22Rv1 (cell line): ENCODE measurements at regions not wholly inside any gene's neighbourhood (a gene's known extent, or its start where the extent isn't known, plus 50 kb on each side); places are given as distances from the start of the nearest gene placed in this dataset.

ENCODE experiments used
- CTCF ChIP-seq: fragments of 450-650 bp; IDR thresholded peaks from 2 replicates; pipeline ENCODE4 v1.5.1; 2017; ENCODE audit warnings: mild to moderate bottlenecking
- ZFX ChIP-seq: fragments of 450-650 bp; IDR thresholded peaks from 2 replicates; pipeline ENCODE4 v1.6.1; 2017; ENCODE audit warnings: antibody characterized with exemption, borderline replicate concordance

- TF ChIP-seq CTCF (no peak), ZFX (no peak)
Observed at GRCh38 chr3:188946351-188947240, 225.2 kb upstream of the TPRG1 start.
